Spleen (tissue), 7 donors: ENCODE measurements at regions not wholly inside any gene's neighbourhood (a gene's known extent, or its start where the extent isn't known, plus 50 kb on each side); places are given as distances from the start of the nearest gene placed in this dataset.
"Not testable (repeated sequence)": the region's sequence is repeated elsewhere in the genome, so short reads cannot be mapped to it uniquely, and the experiment has no call there.

Experiments
- POLR2A ChIP-seq, 3 donors: fragments of 450-650 bp; IDR thresholded peaks; one replicate each; pipeline ENCODE4 v1.5.1; 2017; ENCODE audit warnings: antibody characterized with exemption in 3 of 3, mild to moderate bottlenecking in 1 of 3
- POLR2AphosphoS5 ChIP-seq, 3 donors: sonication (generic); formaldehyde crosslinking; IDR thresholded peaks; one replicate each; pipeline ENCODE4 v1.5.1; 2017; ENCODE audit warnings: antibody characterized with exemption in 3 of 3
- TF ChIP-seq, protein P1 (sequence below), 11 experiments: fragments of 200-600 bp in 7 of 11; fragments of 450-650 bp in 4 of 11; sonication (generic) in 4 of 11; IDR thresholded peaks in 8 of 11; conservative IDR thresholded peaks in 3 of 11; 1 replicate in 7 of 11; 2 replicates in 4 of 11; pipeline versions ENCODE4 v1.4.0 to v1.8.0; 2016 to 2021; ENCODE audit warnings: antibody characterized with exemption in 11 of 11, inconsistent platforms in 4 of 11, mild to moderate bottlenecking in 1 of 11
- donor health status: DM: no; HTN: no; CAD: no; lungs with moderate emphysema.
- donor health status: DM: no; HTN: no; CAD: no.
- donor health status: DM: no; HTN: no; CAD: no.

GRCh38 chr15:21015171-21015570 lies 149.1 kb upstream of the POTEB2 start:
- not testable (repeated sequence) for TF ChIP-seq POLR2A, POLR2AphosphoS5 (IDR thresholded peaks at IDR 0.05)
- TF ChIP-seq, protein P1, sequence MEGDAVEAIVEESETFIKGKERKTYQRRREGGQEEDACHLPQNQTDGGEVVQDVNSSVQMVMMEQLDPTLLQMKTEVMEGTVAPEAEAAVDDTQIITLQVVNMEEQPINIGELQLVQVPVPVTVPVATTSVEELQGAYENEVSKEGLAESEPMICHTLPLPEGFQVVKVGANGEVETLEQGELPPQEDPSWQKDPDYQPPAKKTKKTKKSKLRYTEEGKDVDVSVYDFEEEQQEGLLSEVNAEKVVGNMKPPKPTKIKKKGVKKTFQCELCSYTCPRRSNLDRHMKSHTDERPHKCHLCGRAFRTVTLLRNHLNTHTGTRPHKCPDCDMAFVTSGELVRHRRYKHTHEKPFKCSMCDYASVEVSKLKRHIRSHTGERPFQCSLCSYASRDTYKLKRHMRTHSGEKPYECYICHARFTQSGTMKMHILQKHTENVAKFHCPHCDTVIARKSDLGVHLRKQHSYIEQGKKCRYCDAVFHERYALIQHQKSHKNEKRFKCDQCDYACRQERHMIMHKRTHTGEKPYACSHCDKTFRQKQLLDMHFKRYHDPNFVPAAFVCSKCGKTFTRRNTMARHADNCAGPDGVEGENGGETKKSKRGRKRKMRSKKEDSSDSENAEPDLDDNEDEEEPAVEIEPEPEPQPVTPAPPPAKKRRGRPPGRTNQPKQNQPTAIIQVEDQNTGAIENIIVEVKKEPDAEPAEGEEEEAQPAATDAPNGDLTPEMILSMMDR (IDR thresholded peaks at IDR 0.05 in 8 of 11, conservative IDR thresholded peaks at IDR 0.05 in 3 of 11), result not testable (repeated sequence)
